Heart left ventricle (tissue), 16 donors: ENCODE measurements at regions not wholly inside any gene's neighbourhood (a gene's known extent, or its start where the extent isn't known, plus 50 kb on each side); places are given as distances from the start of the nearest gene placed in this dataset.

Source experiments
- ATAC-seq, 4 donors: fragments of 200-7000 bp; cut with Tn5 transposase; one replicate each; pipeline ENCODE4 v1.9.1; 2020 to 2022; ENCODE audit warnings: moderate library complexity in 4 of 4, mild to moderate bottlenecking in 3 of 4, moderate number of reproducible peaks in 1 of 4
- DNase-seq, 5 donors: peaks; one replicate each; pipeline ENCODE4 v3.0.0-alpha.2; 2020
- H3K27ac ChIP-seq, 12 donors: fragments of 200-600 bp; sonication (generic) in 4 of 12; one replicate each; pipeline versions ENCODE4 v1.5.0 to v1.8.0; 2016 to 2022; ENCODE audit warnings: mild to moderate bottlenecking in 2 of 12
- H3K27me3 ChIP-seq, 9 donors: fragments of 200-600 bp; sonication (generic) in 2 of 9; one replicate each; pipeline versions ENCODE4 v1.5.1 to v1.8.0; 2016 to 2022; ENCODE audit warnings: mild to moderate bottlenecking in 3 of 9
- H3K36me3 ChIP-seq, 9 donors: fragments of 200-600 bp; sonication (generic) in 2 of 9; one replicate each; pipeline versions ENCODE4 v1.5.0 to v1.8.0; 2018 to 2022; ENCODE audit warnings: mild to moderate bottlenecking in 2 of 9
- H3K4me1 ChIP-seq, 12 donors: fragments of 200-600 bp; sonication (generic) in 4 of 12; one replicate each; pipeline versions ENCODE4 v1.5.0 to v1.8.0; 2016 to 2022; ENCODE audit warnings: mild to moderate bottlenecking in 3 of 12
- H3K4me3 ChIP-seq, 12 donors: fragments of 200-600 bp; sonication (generic) in 4 of 12; one replicate each; pipeline versions ENCODE4 v1.5.0 to v1.8.0; 2017 to 2022; ENCODE audit warnings: mild to moderate bottlenecking in 9 of 12, moderate library complexity in 4 of 12
- H3K9me3 ChIP-seq, 12 donors: fragments of 200-600 bp; sonication (generic) in 4 of 12; one replicate each; pipeline versions ENCODE4 v1.5.0 to v1.8.0; 2016 to 2022; ENCODE audit warnings: mild to moderate bottlenecking in 1 of 12
- POLR2A ChIP-seq, 2 donors: fragments of 450-650 bp; IDR thresholded peaks; one replicate each; pipeline ENCODE4 v1.6.1; 2017; ENCODE audit warnings: antibody characterized with exemption in 2 of 2, mild to moderate bottlenecking in 2 of 2, moderate library complexity in 2 of 2
- WGBS, 4 donors: extraction: QIAGEN DNeasy Blood & Tissue Kit in 2 of 4; methylation state at CpG; one replicate each; pipeline versions ENCODE4 v1.1.5 to v1.1.7; 2013 to 2018; 5-methylcytosine and 5-hydroxymethylcytosine counted together
- intact Hi-C, 10 donors: fragments of 100-400 bp; cut with DNase I; formaldehyde crosslinking; loops; one replicate each; pipeline versions ENCODE4 v1.11.1 to v1.14.2; 2022
- TF ChIP-seq, protein P1 (sequence below), 12 donors: fragments of 200-600 bp; sonication (generic) in 4 of 12; IDR thresholded peaks; one replicate each; pipeline versions ENCODE4 v1.5.0 to v1.8.0; 2018 to 2022; ENCODE audit warnings: antibody characterized with exemption in 12 of 12, mild to moderate bottlenecking in 5 of 12
- donor health status: ischemic (EF 13 %, LVEDD 7.1; RV severe dilation, severe dysfunction).
- donor health status: healthy with polysubstance abuse.
- donor health status: DM: no; HTN: yes; CAD: no.
- donor health status: DM: no; HTN: no; CAD: no.
- donor health status: ischemic (EF 25% LVEDD 6.9; RV normal size, moderate dysfunction).
- donor health status: ischemic (EF 25% LVEDD 5.7; RV mildly dilated, moderate dysfunction).
- donor health status: healthy.
- donor health status: DM: yes; HTN: yes; CAD: no.
- donor health status: ischemic (EF 35%, LVEDD 5.7; RV mildly dilated, moderate dysfunction).
- donor health status: nonischemic (EF 11% LVEDD 7.7; RV severe dilation, severe dysfunction).
- donor health status: DM: yes; HTN: yes; CAD: no.
- donor health status: PGD.
- donor health status: ischemic (EF 29% LVEDD 5.4; RV normal size, mild dysfunction).
- donor health status: nonischemic (EF 23%, LVEDD 6.1; RV moderate dilation, normal function).

GRCh38 chr11:127217452-127218274 is 217.1 kb upstream of the KIRREL3 start:
- TF ChIP-seq, protein P1, sequence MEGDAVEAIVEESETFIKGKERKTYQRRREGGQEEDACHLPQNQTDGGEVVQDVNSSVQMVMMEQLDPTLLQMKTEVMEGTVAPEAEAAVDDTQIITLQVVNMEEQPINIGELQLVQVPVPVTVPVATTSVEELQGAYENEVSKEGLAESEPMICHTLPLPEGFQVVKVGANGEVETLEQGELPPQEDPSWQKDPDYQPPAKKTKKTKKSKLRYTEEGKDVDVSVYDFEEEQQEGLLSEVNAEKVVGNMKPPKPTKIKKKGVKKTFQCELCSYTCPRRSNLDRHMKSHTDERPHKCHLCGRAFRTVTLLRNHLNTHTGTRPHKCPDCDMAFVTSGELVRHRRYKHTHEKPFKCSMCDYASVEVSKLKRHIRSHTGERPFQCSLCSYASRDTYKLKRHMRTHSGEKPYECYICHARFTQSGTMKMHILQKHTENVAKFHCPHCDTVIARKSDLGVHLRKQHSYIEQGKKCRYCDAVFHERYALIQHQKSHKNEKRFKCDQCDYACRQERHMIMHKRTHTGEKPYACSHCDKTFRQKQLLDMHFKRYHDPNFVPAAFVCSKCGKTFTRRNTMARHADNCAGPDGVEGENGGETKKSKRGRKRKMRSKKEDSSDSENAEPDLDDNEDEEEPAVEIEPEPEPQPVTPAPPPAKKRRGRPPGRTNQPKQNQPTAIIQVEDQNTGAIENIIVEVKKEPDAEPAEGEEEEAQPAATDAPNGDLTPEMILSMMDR (IDR thresholded peaks at IDR 0.05) = no peak
- TF ChIP-seq POLR2A (IDR thresholded peaks at IDR 0.05) = no peak
- WGBS, 4 donors = 65 to 74% (median 69%) methylated on average over 7 of the region's 7 CpGs

GRCh38 chr11:127205688-127206217 is 205.2 kb upstream of the KIRREL3 start:
- 90 to 100% (median 96%) methylated on average over 2 to 3 of the region's 3 CpGs for WGBS, 4 donors
- intact Hi-C loops = no loop called here
- no peak for DNase-seq
- no peak for ATAC-seq
- no peak overlapping the region for H3K4me3 ChIP-seq
- H3K9me3 ChIP-seq = peaks cover 0 to 27% (median 12%) of the 10 kb centered on the region in 12 donors
- TF ChIP-seq, protein P1 (IDR thresholded peaks at IDR 0.05) = no peak
- TF ChIP-seq POLR2A (IDR thresholded peaks at IDR 0.05) = no peak
- no peaks in the 10 kb centered on the region for H3K27me3 ChIP-seq
- H3K27ac ChIP-seq = no peak overlapping the region
- no peaks in the 10 kb centered on the region for H3K4me1 ChIP-seq
- no peaks in the 10 kb centered on the region for H3K36me3 ChIP-seq

More at GRCh38 chr11:127217452-127218274, 217.1 kb upstream of the KIRREL3 start:
- intact Hi-C loops = no loop called here
- H3K4me3 ChIP-seq = no peak overlapping the region
- no peaks in the 10 kb centered on the region for H3K27me3 ChIP-seq
- no peak overlapping the region for H3K27ac ChIP-seq
- no peak for DNase-seq
- ATAC-seq = peak in 2 of 4 donors; percentile 60 to 75
- no peaks in the 10 kb centered on the region for H3K36me3 ChIP-seq
- H3K9me3 ChIP-seq = no peaks in the 10 kb centered on the region
- peaks cover 0 to 6% (median 0%) of the 10 kb centered on the region in 12 donors for H3K4me1 ChIP-seq

- WGBS, 4 donors = 23 to 70% (median 26%) methylated on average over 3 of the region's 3 CpGs
- no peak for DNase-seq
These were observed 202.9 kb upstream of the KIRREL3 start for GRCh38 chr11:127203490-127203889.

GRCh38 chr11:127202105-127202504 is 201.5 kb upstream of the KIRREL3 start:
- ATAC-seq = no peak
- DNase-seq = no peak
- Histone ChIP-seq H3K27me3 (peaks cover 0 to 6% (median 0%) of the 10 kb centered on the region in 9 donors), H3K4me3 (no peak overlapping the region), H3K4me1 (no peaks in the 10 kb centered on the region), H3K9me3 (peaks cover 0 to 11% (median 2%) of the 10 kb centered on the region in 12 donors), H3K27ac (no peak overlapping the region), H3K36me3 (no peaks in the 10 kb centered on the region)
- intact Hi-C loops = no loop called here
- TF ChIP-seq, protein P1 (IDR thresholded peaks at IDR 0.05) = no peak
- TF ChIP-seq POLR2A (IDR thresholded peaks at IDR 0.05) = no peak

More at GRCh38 chr11:127203490-127203889, 202.9 kb upstream of the KIRREL3 start:
- peaks cover 0 to 25% (median 12%) of the 10 kb centered on the region in 12 donors for H3K9me3 ChIP-seq
- no peak overlapping the region for H3K27ac ChIP-seq
- TF ChIP-seq, protein P1 (IDR thresholded peaks at IDR 0.05) = no peak
- no peak for TF ChIP-seq POLR2A (IDR thresholded peaks at IDR 0.05)
- H3K36me3 ChIP-seq = no peaks in the 10 kb centered on the region
- H3K4me1 ChIP-seq = no peaks in the 10 kb centered on the region
- H3K4me3 ChIP-seq = no peak overlapping the region
- ATAC-seq = no peak
- intact Hi-C loops = no loop called here
- no peaks in the 10 kb centered on the region for H3K27me3 ChIP-seq
